ENCODE measurements at regions not wholly inside any gene's neighbourhood (a gene's known extent, or its start where the extent isn't known, plus 50 kb on each side); places are given as distances from the start of the nearest gene placed in this dataset.
"Not testable (repeated sequence)": the region's sequence is repeated elsewhere in the genome, so short reads cannot be mapped to it uniquely, and the experiment has no call there.

DNA sequence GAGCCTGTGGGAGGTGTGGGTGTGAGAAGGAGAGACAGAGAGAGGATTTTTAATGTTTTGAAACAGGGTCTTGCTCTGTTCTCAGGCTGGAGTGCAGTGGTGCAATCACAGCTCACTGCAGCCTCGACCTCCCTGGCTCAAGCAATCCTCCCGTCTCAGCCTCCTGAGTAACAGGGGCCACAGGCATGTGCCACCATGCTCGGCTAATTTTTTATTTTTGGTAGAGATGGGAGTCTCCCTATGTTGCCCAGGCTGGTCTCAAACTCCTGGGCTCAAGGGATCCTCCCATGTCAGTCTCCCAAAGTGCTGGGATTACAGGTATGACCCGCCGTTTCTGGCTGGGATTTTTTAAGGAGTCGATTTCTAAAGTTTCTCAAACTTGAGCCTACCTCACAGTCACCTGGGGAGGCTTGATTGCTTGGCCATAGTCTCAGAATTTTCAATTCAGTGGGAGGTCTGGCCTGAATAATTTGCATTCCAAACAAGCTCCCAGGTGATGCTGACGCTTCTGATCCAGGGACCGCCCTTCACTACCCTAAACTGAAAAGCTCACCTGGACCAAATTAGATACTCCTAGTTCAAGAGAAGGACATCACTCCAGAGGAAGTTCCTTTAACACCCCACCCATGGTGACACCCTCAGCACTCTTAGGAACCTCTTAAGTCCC, 70.8 kb upstream of the SLC1A4 start:
- H3K27ac ChIP-seq (ENCODE audit: insufficient read depth in 1 of 2, low read depth in 1 of 2, low read length in 2 of 2, poor library complexity in 1 of 2, severe bottlenecking in 2 of 2) = no peak overlapping the region
- no peaks in the 10 kb centered on the region for H3K27me3 ChIP-seq (replicated peaks in 2 of 5; ENCODE audit: control insufficient read depth in 4 of 5, insufficient read depth in 5 of 5, low read length in 4 of 5)
- WGBS (ENCODE audit: insufficient coverage) = 95% methylated on average over 6 of the region's 8 CpGs
- no peaks in the 10 kb centered on the region for H3K36me3 ChIP-seq (ENCODE audit: control insufficient read depth in 4 of 4, insufficient read depth in 4 of 4, low read length in 3 of 4)
- CTCF ChIA-PET = interaction anchor here (0.6 to 6.3 kb wide), 29 partner anchors 8 to 250 kb away, joined by 3 to 60 read pairs (median 4); partner anchors contain the start of gene SLC1A4
- no peak for DNase-seq
- H3K4me3 ChIP-seq (ENCODE audit: control insufficient read depth in 1 of 7, extremely low read depth in 1 of 7, insufficient read depth in 4 of 7, low read depth in 2 of 7, low read length in 6 of 7) = peak overlapping the region in 3 of 7 experiments; percentile 59 to 73 (median 67)
- H3K9me3 ChIP-seq (ENCODE audit: control extremely low read depth in 1 of 5, control insufficient read depth in 4 of 5, insufficient read depth in 2 of 5, low read depth in 1 of 5, low read length in 4 of 5) = peaks cover 0 to 6% (median 0%) of the 10 kb centered on the region in 5 experiments
- peaks cover 13 to 33% (median 28%) of the 10 kb centered on the region in 4 experiments for H3K4me1 ChIP-seq (ENCODE audit: control extremely low read depth in 1 of 4, control insufficient read depth in 4 of 4, insufficient read depth in 4 of 4, low read length in 3 of 4)
- POLR2A ChIA-PET = interaction anchor here (0.6 to 1.0 kb wide), 4 partner anchors 24 to 115 kb away, joined by 3 to 7 read pairs (median 5); partner anchors contain the start of gene SLC1A4

DNA sequence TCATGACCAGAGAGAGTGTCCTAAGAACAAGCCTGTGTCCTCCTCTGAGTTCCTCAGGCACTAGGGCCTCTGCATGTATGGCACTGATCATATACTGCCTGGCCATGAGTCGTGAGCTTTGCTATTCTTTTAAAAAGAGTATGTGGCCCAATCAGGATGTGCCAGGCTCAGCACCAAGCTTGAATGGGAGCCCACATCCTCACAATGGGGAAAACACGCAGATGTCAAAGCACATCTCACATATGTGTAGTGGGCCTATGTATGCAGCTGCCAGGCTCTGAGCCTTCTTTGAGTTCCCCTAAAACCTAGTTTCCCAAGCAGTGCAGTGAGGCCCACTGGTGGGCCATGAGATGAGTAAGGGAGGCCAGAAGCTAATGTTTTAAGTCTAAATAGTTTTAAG, 69.9 kb upstream of the SLC1A4 start:
- Histone ChIP-seq H3K9me3 (ENCODE audit: control extremely low read depth in 1 of 5, control insufficient read depth in 4 of 5, insufficient read depth in 2 of 5, low read depth in 1 of 5, low read length in 4 of 5) (peaks cover 0 to 6% (median 0%) of the 10 kb centered on the region in 5 experiments), H3K27me3 (replicated peaks in 2 of 5; ENCODE audit: control insufficient read depth in 4 of 5, insufficient read depth in 5 of 5, low read length in 4 of 5) (no peaks in the 10 kb centered on the region), H3K36me3 (ENCODE audit: control insufficient read depth in 4 of 4, insufficient read depth in 4 of 4, low read length in 3 of 4) (no peaks in the 10 kb centered on the region), H3K4me3 (ENCODE audit: control insufficient read depth in 1 of 7, extremely low read depth in 1 of 7, insufficient read depth in 4 of 7, low read depth in 2 of 7, low read length in 6 of 7) (no peak overlapping the region), H3K27ac (ENCODE audit: insufficient read depth in 1 of 2, low read depth in 1 of 2, low read length in 2 of 2, poor library complexity in 1 of 2, severe bottlenecking in 2 of 2) (no peak overlapping the region), H3K4me1 (ENCODE audit: control extremely low read depth in 1 of 4, control insufficient read depth in 4 of 4, insufficient read depth in 4 of 4, low read length in 3 of 4) (peaks cover 13 to 35% (median 28%) of the 10 kb centered on the region in 4 experiments)
- DNase-seq = no peak
- CTCF ChIA-PET = interaction anchor here (0.6 to 6.3 kb wide), 14 partner anchors 9 to 250 kb away, joined by 3 to 60 read pairs (median 8); partner anchors contain the start of gene SLC1A4
- POLR2A ChIA-PET = interaction anchor here (0.6 kb wide), 2 partner anchors 23 to 111 kb away, joined by 3 to 4 read pairs; no protein-coding TSS in a partner anchor
- WGBS (ENCODE audit: insufficient coverage) = no CpG with 5 or more reads among the region's 2 CpGs

DNA sequence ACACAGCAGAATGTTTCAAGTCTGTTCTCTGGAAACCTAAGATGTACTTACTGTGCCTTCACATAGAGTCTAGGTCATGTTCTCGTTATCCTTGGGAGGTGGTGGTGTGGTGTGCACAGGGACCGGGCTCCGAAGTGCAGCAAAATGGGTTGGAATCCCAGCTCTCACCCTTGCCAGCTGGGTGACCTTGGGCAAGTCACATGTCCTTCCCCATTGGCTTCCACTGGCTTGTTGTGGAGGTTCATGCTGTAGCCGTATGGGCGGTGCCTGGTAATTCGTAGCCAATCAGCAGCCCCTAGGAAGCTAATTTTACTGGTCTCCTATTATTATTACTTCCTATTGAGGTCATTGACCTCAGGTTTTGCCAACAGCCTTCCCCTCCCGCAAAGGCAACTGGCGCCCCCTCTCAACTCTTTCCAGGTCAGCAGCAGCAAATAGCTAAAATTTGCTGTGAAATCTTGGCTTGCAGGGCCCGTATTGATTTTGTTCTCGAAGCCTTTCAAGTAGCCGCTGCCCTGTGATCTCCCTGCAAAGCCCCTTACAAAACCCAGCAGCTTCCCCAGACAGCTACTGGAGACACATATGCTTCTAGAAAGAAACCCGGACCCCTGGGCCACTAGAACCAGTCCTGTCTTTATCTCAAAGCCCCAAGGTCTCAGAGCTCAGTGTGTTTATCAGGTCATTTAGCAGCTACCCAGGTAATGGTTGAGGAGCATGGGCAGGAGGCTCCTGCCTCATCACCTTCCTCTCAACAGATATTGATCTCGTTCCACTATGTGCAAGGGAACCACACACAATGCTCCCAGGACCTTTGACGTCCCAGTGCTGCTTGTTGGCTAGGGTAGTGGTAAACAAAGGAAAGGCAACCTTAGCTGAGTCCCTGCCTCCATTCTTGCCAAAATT, 66.5 kb upstream of the SLC1A4 start:
- POLR2A ChIA-PET = interaction anchor here (1.0 kb wide), 1 partner anchor 66 kb away, joined by 3 read pairs; the partner anchor contains the start of gene SLC1A4
- 97% methylated on average over 12 of the region's 14 CpGs for WGBS (ENCODE audit: insufficient coverage)
- no peaks in the 10 kb centered on the region for H3K27me3 ChIP-seq (replicated peaks in 2 of 5; ENCODE audit: control insufficient read depth in 4 of 5, insufficient read depth in 5 of 5, low read length in 4 of 5)
- H3K36me3 ChIP-seq (ENCODE audit: control insufficient read depth in 4 of 4, insufficient read depth in 4 of 4, low read length in 3 of 4) = no peaks in the 10 kb centered on the region
- H3K4me1 ChIP-seq (ENCODE audit: control extremely low read depth in 1 of 4, control insufficient read depth in 4 of 4, insufficient read depth in 4 of 4, low read length in 3 of 4) = peaks cover 5 to 15% (median 8%) of the 10 kb centered on the region in 4 experiments
- no peak overlapping the region for H3K27ac ChIP-seq (ENCODE audit: insufficient read depth in 1 of 2, low read depth in 1 of 2, low read length in 2 of 2, poor library complexity in 1 of 2, severe bottlenecking in 2 of 2)
- peaks cover 0 to 19% (median 0%) of the 10 kb centered on the region in 5 experiments for H3K9me3 ChIP-seq (ENCODE audit: control extremely low read depth in 1 of 5, control insufficient read depth in 4 of 5, insufficient read depth in 2 of 5, low read depth in 1 of 5, low read length in 4 of 5)
- H3K4me3 ChIP-seq (ENCODE audit: control insufficient read depth in 1 of 7, extremely low read depth in 1 of 7, insufficient read depth in 4 of 7, low read depth in 2 of 7, low read length in 6 of 7) = no peak overlapping the region
- CTCF ChIA-PET = interaction anchor here (0.6 to 2.6 kb wide), 12 partner anchors 9 to 103 kb away, joined by 3 to 11 read pairs (median 4); no protein-coding TSS in a partner anchor
- DNase-seq = no peak

DNA sequence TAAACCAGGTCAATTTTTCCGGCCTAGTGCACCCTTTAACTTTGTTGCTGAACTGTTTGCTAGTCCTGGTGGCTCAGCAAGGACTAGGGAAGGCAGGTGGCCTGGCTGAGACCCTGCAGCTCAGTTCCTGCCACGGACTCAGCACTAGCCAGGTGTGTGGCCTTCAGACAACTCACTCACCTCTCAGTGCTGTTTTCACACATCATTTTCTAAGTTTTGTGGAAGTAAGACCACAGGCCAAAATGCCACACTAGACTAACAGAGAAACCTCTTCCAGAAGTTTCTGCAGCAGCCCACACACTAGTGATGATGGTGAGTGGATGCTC, 65.9 kb upstream of the SLC1A4 start:
- Histone ChIP-seq H3K36me3 (ENCODE audit: control insufficient read depth in 4 of 4, insufficient read depth in 4 of 4, low read length in 3 of 4) (no peaks in the 10 kb centered on the region), H3K27ac (ENCODE audit: insufficient read depth in 1 of 2, low read depth in 1 of 2, low read length in 2 of 2, poor library complexity in 1 of 2, severe bottlenecking in 2 of 2) (no peak overlapping the region), H3K9me3 (ENCODE audit: control extremely low read depth in 1 of 5, control insufficient read depth in 4 of 5, insufficient read depth in 2 of 5, low read depth in 1 of 5, low read length in 4 of 5) (peaks cover 0 to 19% (median 0%) of the 10 kb centered on the region in 5 experiments), H3K4me1 (ENCODE audit: control extremely low read depth in 1 of 4, control insufficient read depth in 4 of 4, insufficient read depth in 4 of 4, low read length in 3 of 4) (peaks cover 0 to 9% (median 2%) of the 10 kb centered on the region in 4 experiments), H3K27me3 (replicated peaks in 2 of 5; ENCODE audit: control insufficient read depth in 4 of 5, insufficient read depth in 5 of 5, low read length in 4 of 5) (no peaks in the 10 kb centered on the region), H3K4me3 (ENCODE audit: control insufficient read depth in 1 of 7, extremely low read depth in 1 of 7, insufficient read depth in 4 of 7, low read depth in 2 of 7, low read length in 6 of 7) (no peak overlapping the region)
- WGBS (ENCODE audit: insufficient coverage) = 100% methylated on average over 1 of the region's 2 CpGs
- ChIA-PET POLR2A (interaction anchor here (1.0 kb wide), 1 partner anchor 66 kb away, joined by 3 read pairs; the partner anchor contains the start of gene SLC1A4), CTCF (interaction anchor here (0.6 to 2.6 kb wide), 14 partner anchors 9 to 108 kb away, joined by 3 to 11 read pairs (median 4); no protein-coding TSS in a partner anchor)
- DNase-seq = no peak

DNA sequence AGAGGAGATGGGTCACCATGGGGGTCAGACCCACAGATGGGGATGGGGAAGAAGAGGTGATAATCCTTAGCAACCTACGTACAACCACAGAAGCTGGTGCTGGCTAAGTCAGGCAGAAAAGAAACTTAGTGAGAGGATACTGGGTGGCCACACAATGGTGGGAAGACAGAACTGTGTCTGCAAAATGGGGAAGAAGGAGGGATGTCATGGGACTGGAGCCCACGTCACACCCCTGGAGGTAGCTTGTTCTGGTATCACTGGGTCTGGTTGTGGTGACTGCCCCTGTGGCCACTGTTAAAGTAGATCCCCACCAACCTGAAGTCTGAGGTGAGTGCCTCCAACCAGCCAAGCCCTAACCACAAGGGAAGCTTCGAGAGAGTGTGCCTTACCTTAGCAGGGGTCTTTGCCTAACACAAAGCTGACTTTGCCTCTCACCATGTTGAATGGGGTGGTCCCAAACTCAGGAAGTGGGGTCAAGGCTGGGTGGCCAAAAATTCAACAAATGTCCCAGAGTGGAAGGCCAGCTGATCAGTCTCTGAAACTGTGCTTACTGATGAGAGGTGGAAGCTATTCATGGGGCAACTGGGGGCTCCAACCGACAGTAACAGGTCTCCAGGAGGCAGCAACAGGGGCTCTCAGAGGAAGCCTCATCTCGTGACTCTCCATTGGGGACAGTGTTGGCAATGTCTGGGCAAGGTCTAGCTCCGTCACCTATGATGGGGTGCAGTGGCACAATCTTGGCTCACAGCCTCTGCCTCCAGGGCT, 64.8 kb upstream of the SLC1A4 start:
- peaks cover 0 to 13% (median 4%) of the 10 kb centered on the region in 4 experiments for H3K4me1 ChIP-seq (ENCODE audit: control extremely low read depth in 1 of 4, control insufficient read depth in 4 of 4, insufficient read depth in 4 of 4, low read length in 3 of 4)
- H3K27me3 ChIP-seq (replicated peaks in 2 of 5; ENCODE audit: control insufficient read depth in 4 of 5, insufficient read depth in 5 of 5, low read length in 4 of 5) = no peaks in the 10 kb centered on the region
- ChIA-PET POLR2A (no interaction called here), CTCF (interaction anchor here (0.7 to 2.6 kb wide), 11 partner anchors 8 to 107 kb away, joined by 3 to 11 read pairs (median 4); no protein-coding TSS in a partner anchor)
- H3K9me3 ChIP-seq (ENCODE audit: control extremely low read depth in 1 of 5, control insufficient read depth in 4 of 5, insufficient read depth in 2 of 5, low read depth in 1 of 5, low read length in 4 of 5) = peaks cover 0 to 17% (median 0%) of the 10 kb centered on the region in 5 experiments
- H3K36me3 ChIP-seq (ENCODE audit: control insufficient read depth in 4 of 4, insufficient read depth in 4 of 4, low read length in 3 of 4) = no peaks in the 10 kb centered on the region
- DNase-seq = no peak
- H3K27ac ChIP-seq (ENCODE audit: insufficient read depth in 1 of 2, low read depth in 1 of 2, low read length in 2 of 2, poor library complexity in 1 of 2, severe bottlenecking in 2 of 2) = no peak overlapping the region
- no peak overlapping the region for H3K4me3 ChIP-seq (ENCODE audit: control insufficient read depth in 1 of 7, extremely low read depth in 1 of 7, insufficient read depth in 4 of 7, low read depth in 2 of 7, low read length in 6 of 7)
- 90% methylated on average over 4 of the region's 6 CpGs for WGBS (ENCODE audit: insufficient coverage)

DNA sequence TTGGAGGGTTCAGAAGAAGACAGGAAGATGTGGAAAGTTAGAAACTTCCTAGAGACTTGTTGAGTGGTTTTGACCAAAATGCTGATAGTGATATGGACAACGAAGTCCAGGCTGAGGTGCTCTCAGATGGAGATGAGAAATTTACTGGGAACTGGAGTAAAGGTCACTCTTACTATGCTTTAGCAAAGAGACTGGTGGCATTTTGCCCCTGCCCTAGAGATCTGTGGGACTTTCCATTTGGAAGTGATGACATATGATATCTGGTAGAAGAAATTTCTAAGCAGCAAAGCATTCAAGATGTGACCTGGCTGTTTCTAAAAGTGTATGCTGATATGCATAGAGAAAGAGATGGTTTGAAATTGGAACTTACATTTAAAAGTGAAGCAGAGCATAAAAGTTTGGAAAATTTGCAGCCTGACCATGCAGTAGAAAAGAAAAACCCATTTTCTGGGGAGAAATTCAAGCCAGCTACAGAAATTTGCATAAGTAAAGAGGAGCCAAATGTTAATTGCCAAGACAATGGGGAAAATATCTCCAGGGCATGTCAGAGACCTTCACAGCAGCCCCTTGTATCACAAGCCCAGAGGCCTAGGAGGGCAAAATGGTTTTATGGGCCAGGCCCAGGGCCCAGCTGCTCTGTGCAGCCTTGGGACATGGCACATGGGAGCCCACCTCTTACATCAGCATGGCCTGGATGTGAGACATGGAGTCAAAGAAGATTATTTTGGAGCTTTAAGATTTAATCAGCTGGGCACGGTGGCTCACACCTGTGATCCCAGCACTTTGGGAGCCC, 63.1 kb upstream of the SLC1A4 start:
- not testable (repeated sequence) for H3K27me3 ChIP-seq (replicated peaks in 2 of 5; ENCODE audit: control insufficient read depth in 4 of 5, insufficient read depth in 5 of 5, low read length in 4 of 5); H3K27ac ChIP-seq (ENCODE audit: insufficient read depth in 1 of 2, low read depth in 1 of 2, low read length in 2 of 2, poor library complexity in 1 of 2, severe bottlenecking in 2 of 2); H3K4me3 ChIP-seq (ENCODE audit: control insufficient read depth in 1 of 7, extremely low read depth in 1 of 7, insufficient read depth in 4 of 7, low read depth in 2 of 7, low read length in 6 of 7); DNase-seq; H3K36me3 ChIP-seq (ENCODE audit: control insufficient read depth in 4 of 4, insufficient read depth in 4 of 4, low read length in 3 of 4)
- ChIA-PET POLR2A (interaction anchor here (0.8 kb wide), 1 partner anchor 13 kb away, joined by 3 read pairs; no protein-coding TSS in a partner anchor), CTCF (interaction anchor here (0.6 to 1.4 kb wide), 4 partner anchors 8 to 274 kb away, joined by 3 read pairs; no protein-coding TSS in a partner anchor)
- Histone ChIP-seq H3K4me1 (ENCODE audit: control extremely low read depth in 1 of 4, control insufficient read depth in 4 of 4, insufficient read depth in 4 of 4, low read length in 3 of 4) (peaks cover 0 to 16% (median 5%) of the 10 kb centered on the region in 4 experiments), H3K9me3 (ENCODE audit: control extremely low read depth in 1 of 5, control insufficient read depth in 4 of 5, insufficient read depth in 2 of 5, low read depth in 1 of 5, low read length in 4 of 5) (peaks cover 0 to 17% (median 0%) of the 10 kb centered on the region in 5 experiments)
- WGBS (ENCODE audit: insufficient coverage) = 95% methylated on average over 2 of the region's 2 CpGs
